HEK293T (cell line): ENCODE measurements at regions not wholly inside any gene's neighbourhood (a gene's known extent, or its start where the extent isn't known, plus 50 kb on each side); places are given as distances from the start of the nearest gene placed in this dataset.

ENCODE experiments used
- SP1 ChIP-seq: fragments of 450-650 bp; IDR thresholded peaks from 2 replicates; pipeline ENCODE4 v1.6.1; 2017
- SUZ12 ChIP-seq: fragments of 450-650 bp; IDR thresholded peaks from 2 replicates; pipeline ENCODE4 v1.6.1; 2016; ENCODE audit warnings: mild to moderate bottlenecking

DNA sequence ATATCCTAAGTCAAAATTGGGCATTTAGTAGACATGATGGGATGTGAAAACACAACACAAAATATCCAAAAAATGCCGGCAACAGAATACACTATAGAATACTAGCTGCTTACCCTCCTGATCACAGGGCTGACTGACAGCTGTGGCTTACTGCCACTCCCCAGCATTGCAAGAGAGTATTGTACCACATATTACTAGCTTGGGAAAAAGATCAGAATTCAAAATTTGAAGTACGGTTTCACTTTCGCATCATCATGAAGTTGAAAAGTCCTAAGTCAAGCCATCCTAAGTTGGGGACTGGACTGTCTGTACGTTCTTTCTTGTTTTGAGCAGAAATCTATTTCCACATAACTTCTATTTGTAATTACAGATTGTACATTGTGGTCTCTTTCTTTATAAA is 851.4 kb downstream of the MAT2B start:
- TF ChIP-seq SP1 = no peak
- no peak for TF ChIP-seq SUZ12
